Heart right ventricle (tissue), 16 donors: ENCODE measurements at regions not wholly inside any gene's neighbourhood (a gene's known extent, or its start where the extent isn't known, plus 50 kb on each side); places are given as distances from the start of the nearest gene placed in this dataset.

ENCODE experiments used
- ATAC-seq, 8 donors: fragments of 200-7000 bp; cut with Tn5 transposase; one replicate each; pipeline ENCODE4 v1.9.1; 2020; ENCODE audit warnings: mild to moderate bottlenecking in 8 of 8, moderate library complexity in 8 of 8, moderate number of reproducible peaks in 1 of 8
- DNase-seq, 2 donors: peaks; one replicate each; pipeline ENCODE4 v3.0.0-alpha.2; 2020
- H3K27ac ChIP-seq, 10 donors: fragments of 200-600 bp; sonication (generic) in 2 of 10; one replicate each; pipeline versions ENCODE4 v1.5.0 to v1.8.0; 2020 to 2022; ENCODE audit warnings: mild to moderate bottlenecking in 3 of 10
- H3K27me3 ChIP-seq, 7 donors: fragments of 200-600 bp; one replicate each; pipeline ENCODE4 v1.8.0; 2021 to 2022; ENCODE audit warnings: mild to moderate bottlenecking in 2 of 7
- H3K36me3 ChIP-seq, 9 donors: fragments of 200-600 bp; sonication (generic) in 1 of 9; one replicate each; pipeline versions ENCODE4 v1.5.0 to v1.8.0; 2020 to 2022; ENCODE audit warnings: mild to moderate bottlenecking in 2 of 9
- H3K4me1 ChIP-seq, 9 donors: fragments of 200-600 bp; sonication (generic) in 1 of 9; one replicate each; pipeline versions ENCODE4 v1.5.0 to v1.8.0; 2020 to 2022; ENCODE audit warnings: mild to moderate bottlenecking in 4 of 9
- H3K4me3 ChIP-seq, 10 donors: fragments of 200-600 bp; sonication (generic) in 2 of 10; one replicate each; pipeline versions ENCODE4 v1.5.0 to v1.8.0; 2020 to 2022; ENCODE audit warnings: mild to moderate bottlenecking in 7 of 10, moderate library complexity in 2 of 10
- H3K9me3 ChIP-seq, 11 donors: fragments of 200-600 bp in 10 of 11; sonication (generic) in 2 of 11; one replicate each; pipeline versions ENCODE4 v1.5.0 to v1.8.0; 2013 to 2022; ENCODE audit warnings: mild to moderate bottlenecking in 2 of 11, control low read depth in 1 of 11, moderate library complexity in 1 of 11
- WGBS, 2 donors: extraction: QIAGEN DNeasy Blood & Tissue Kit; methylation state at CpG; one replicate each; pipeline ENCODE4 v1.1.7; 2013; ENCODE audit warnings: inconsistent platforms in 1 of 2; 5-methylcytosine and 5-hydroxymethylcytosine counted together
- intact Hi-C, 10 donors: fragments of 100-400 bp; cut with DNase I; formaldehyde crosslinking; loops; one replicate each; pipeline versions ENCODE4 v1.11.1 to v1.14.2; 2022
- TF ChIP-seq, protein P1 (sequence below), 9 donors: fragments of 200-600 bp; sonication (generic) in 2 of 9; IDR thresholded peaks; one replicate each; pipeline versions ENCODE4 v1.5.0 to v1.8.0; 2021 to 2022; ENCODE audit warnings: antibody characterized with exemption in 9 of 9, mild to moderate bottlenecking in 5 of 9, moderate library complexity in 1 of 9
- donor health status: Arrhythmogenic right ventricular cardiomyopathy.
- donor health status: ischemic (EF 13 %, LVEDD 7.1; RV severe dilation, severe dysfunction).
- donor health status: healthy with polysubstance abuse.
- donor health status: DM: no; HTN: yes; CAD: no.
- donor health status: DM: no; HTN: no; CAD: no.
- donor health status: ischemic (EF 25% LVEDD 6.9; RV normal size, moderate dysfunction).
- donor health status: ischemic (EF 25% LVEDD 5.7; RV mildly dilated, moderate dysfunction).
- donor health status: healthy.
- donor health status: DM: yes; HTN: yes; CAD: no.
- donor health status: Ischemic cardiomyopathy.
- donor health status: ischemic (EF 35%, LVEDD 5.7; RV mildly dilated, moderate dysfunction).
- donor health status: nonischemic (EF 11% LVEDD 7.7; RV severe dilation, severe dysfunction).
- donor health status: DM: yes; HTN: yes; CAD: no.
- donor health status: PGD.
- donor health status: ischemic (EF 29% LVEDD 5.4; RV normal size, mild dysfunction).
- donor health status: nonischemic (EF 23%, LVEDD 6.1; RV moderate dilation, normal function).

DNA sequence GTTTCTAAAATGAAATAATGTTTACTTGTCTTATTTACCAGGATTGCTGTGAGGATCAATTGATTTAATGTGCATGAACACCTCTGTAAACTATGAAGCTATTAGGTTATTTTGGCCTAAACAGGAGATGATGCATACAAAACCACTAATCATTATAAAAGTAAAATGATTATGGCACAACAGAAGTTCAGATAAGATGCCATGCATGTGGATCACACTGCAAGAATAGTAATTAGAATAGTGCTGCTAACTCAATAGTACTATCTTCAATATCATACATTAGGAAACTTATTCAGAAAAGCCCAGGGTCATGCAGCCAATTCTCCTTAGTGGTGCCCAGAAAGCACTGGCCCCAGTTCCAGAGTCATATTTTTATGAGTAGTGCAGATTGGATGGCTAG lies 66.9 kb downstream of the TMEM100 start:
- peaks cover 0 to 16% (median under 1%) of the 10 kb centered on the region in 9 donors for H3K4me1 ChIP-seq
- no peak overlapping the region for H3K27ac ChIP-seq
- TF ChIP-seq, protein P1, sequence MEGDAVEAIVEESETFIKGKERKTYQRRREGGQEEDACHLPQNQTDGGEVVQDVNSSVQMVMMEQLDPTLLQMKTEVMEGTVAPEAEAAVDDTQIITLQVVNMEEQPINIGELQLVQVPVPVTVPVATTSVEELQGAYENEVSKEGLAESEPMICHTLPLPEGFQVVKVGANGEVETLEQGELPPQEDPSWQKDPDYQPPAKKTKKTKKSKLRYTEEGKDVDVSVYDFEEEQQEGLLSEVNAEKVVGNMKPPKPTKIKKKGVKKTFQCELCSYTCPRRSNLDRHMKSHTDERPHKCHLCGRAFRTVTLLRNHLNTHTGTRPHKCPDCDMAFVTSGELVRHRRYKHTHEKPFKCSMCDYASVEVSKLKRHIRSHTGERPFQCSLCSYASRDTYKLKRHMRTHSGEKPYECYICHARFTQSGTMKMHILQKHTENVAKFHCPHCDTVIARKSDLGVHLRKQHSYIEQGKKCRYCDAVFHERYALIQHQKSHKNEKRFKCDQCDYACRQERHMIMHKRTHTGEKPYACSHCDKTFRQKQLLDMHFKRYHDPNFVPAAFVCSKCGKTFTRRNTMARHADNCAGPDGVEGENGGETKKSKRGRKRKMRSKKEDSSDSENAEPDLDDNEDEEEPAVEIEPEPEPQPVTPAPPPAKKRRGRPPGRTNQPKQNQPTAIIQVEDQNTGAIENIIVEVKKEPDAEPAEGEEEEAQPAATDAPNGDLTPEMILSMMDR (IDR thresholded peaks at IDR 0.05): no peak
- peaks cover 0 to 10% (median 0%) of the 10 kb centered on the region in 7 donors for H3K27me3 ChIP-seq
- H3K9me3 ChIP-seq: no peaks in the 10 kb centered on the region
- DNase-seq (no peak), ATAC-seq (no peak)
- H3K4me3 ChIP-seq: no peak overlapping the region
- H3K36me3 ChIP-seq: no peaks in the 10 kb centered on the region
- intact Hi-C loops: no loop called here

DNA sequence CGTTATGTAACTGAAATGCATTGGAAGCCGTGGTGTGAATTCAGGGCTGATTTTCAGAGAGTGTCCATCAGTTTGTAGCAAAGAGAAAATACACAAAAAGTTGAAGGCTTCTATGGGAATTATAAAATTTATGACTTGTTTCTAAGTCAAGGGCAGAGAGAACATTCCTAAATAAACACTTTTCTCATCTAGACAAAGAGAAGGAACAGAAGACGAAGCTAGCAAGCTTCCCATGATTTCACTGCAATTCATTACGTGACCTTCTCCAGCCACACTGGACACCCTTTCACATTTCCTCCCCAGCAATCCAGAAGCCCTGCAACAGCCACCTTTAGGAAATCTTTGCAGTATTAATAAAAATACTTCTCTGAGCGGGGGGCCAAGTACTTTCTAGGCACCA lies 67.8 kb downstream of the TMEM100 start:
- no peak overlapping the region for H3K4me3 ChIP-seq
- intact Hi-C loops: loop anchor here in 1 of 10 donors (5.0 kb wide), 1 partner anchor 62 kb away; no protein-coding TSS in a partner anchor
- 73 to 75% methylated on average over 5 of the region's 5 CpGs for WGBS, 2 donors

DNA sequence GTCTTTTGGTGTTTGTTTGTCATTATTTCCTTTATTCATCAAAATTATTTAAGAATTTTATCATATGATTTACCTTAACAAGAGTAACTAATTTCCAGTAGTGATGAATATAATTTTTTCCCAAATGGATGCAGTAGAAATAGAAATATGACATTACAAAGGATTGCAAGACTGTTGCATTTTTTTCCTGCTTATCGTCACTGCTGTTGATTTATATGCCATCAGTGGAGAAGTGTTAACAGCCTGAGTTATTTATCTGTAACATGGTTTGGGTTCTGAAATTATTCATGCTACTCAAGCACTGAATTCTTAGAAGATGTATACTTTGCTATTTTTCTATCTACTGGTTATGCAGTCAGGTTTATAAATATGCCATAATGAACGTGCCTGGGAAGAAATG lies 68.6 kb downstream of the TMEM100 start:
- Histone ChIP-seq H3K4me1 (no peaks in the 10 kb centered on the region), H3K27me3 (peaks cover 0 to 13% (median 0%) of the 10 kb centered on the region in 7 donors), H3K9me3 (no peaks in the 10 kb centered on the region), H3K4me3 (no peak overlapping the region), H3K36me3 (no peaks in the 10 kb centered on the region), H3K27ac (no peak overlapping the region)
- intact Hi-C loops: loop anchor here in 1 of 10 donors (5.0 kb wide), 1 partner anchor 63 kb away; no protein-coding TSS in a partner anchor
- 31 to 37% methylated on average over 2 of the region's 2 CpGs for WGBS, 2 donors
- ATAC-seq (no peak), DNase-seq (no peak)
- TF ChIP-seq, protein P1 (IDR thresholded peaks at IDR 0.05): no peak

More for the DNA sequence above, 67.8 kb downstream of the TMEM100 start:
- Histone ChIP-seq H3K9me3 (no peaks in the 10 kb centered on the region), H3K4me1 (peaks cover 0 to 6% (median 0%) of the 10 kb centered on the region in 9 donors), H3K27me3 (peaks cover 0 to 10% (median 0%) of the 10 kb centered on the region in 7 donors), H3K27ac (no peak overlapping the region), H3K36me3 (no peaks in the 10 kb centered on the region)
- ATAC-seq (no peak), DNase-seq (no peak)
- TF ChIP-seq, protein P1 (IDR thresholded peaks at IDR 0.05): no peak

DNA sequence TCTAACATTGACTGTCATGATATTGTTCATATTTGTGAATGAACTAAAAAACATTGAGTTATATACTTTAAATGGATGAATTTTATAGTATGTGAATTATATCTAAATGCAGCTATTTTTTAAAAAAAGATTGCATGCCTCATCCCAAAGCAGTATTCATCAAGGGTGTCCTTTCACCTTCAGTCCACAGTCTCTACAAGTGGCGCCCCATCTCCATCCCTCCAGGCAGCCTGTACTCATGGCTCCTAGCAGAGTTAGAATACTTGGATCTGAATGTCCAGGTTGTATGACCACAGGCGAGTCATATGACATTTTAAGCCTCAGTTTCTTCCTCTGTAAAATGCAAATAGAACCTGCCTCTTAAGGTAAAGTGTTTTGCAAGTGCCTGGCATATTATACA lies 69.8 kb downstream of the TMEM100 start:
- DNase-seq: no peak
- no peak for ATAC-seq
- intact Hi-C loops: loop anchor here in 1 of 10 donors (5.0 kb wide), 1 partner anchor 64 kb away; no protein-coding TSS in a partner anchor
- Histone ChIP-seq H3K27ac (no peak overlapping the region), H3K4me1 (no peaks in the 10 kb centered on the region), H3K27me3 (peaks cover 0 to 7% (median 0%) of the 10 kb centered on the region in 7 donors), H3K4me3 (no peak overlapping the region), H3K9me3 (no peaks in the 10 kb centered on the region), H3K36me3 (no peaks in the 10 kb centered on the region)
- TF ChIP-seq, protein P1 (IDR thresholded peaks at IDR 0.05): no peak
- 77 to 92% methylated on average over 2 of the region's 2 CpGs for WGBS, 2 donors
